Activated CD8-positive, alpha-beta T cell treated with anti-CD3 and anti-CD28 coated beads, Interleukin-2, amount 10 ng/mL, durations not matched to agents 7 days and 5 days (primary cell): ENCODE measurements at regions not wholly inside any gene's neighbourhood (a gene's known extent, or its start where the extent isn't known, plus 50 kb on each side); places are given as distances from the start of the nearest gene placed in this dataset.

Experiments used
- ATAC-seq: fragments of 150-1000 bp; cut with Tn5 transposase; one replicate; pipeline ENCODE4 v1.10.0; 2021; ENCODE audit warnings: moderate library complexity
- CTCF ChIA-PET: fragments of 350-600 bp; sonication (Branson Sonifier 250); formaldehyde crosslinking; loops from one replicate; lab custom pipeline; 2021; ENCODE audit warnings: antibody characterized with exemption; lab: Charles Lee
- POLR2A ChIA-PET: fragments of 350-600 bp; sonication (Branson Sonifier 250); formaldehyde crosslinking; loops from one replicate; lab custom pipeline; 2021; ENCODE audit warnings: antibody characterized with exemption; lab: Charles Lee
- DNase-seq: peaks from one replicate; pipeline ENCODE4 v3.0.0-alpha.2; 2020
- H3K27ac Mint-ChIP-seq: one replicate; pipeline ENCODE4 v1.8.0; 2021; ENCODE audit warnings: mild to moderate bottlenecking, mixed read lengths
- H3K27me3 Mint-ChIP-seq: one replicate; pipeline ENCODE4 v1.8.0; 2021; ENCODE audit warnings: low read depth, mixed read lengths
- H3K36me3 Mint-ChIP-seq: one replicate; pipeline ENCODE4 v1.8.0; 2021; ENCODE audit warnings: low read depth, mixed read lengths
- H3K4me1 Mint-ChIP-seq: one replicate; pipeline ENCODE4 v1.8.0; 2021; ENCODE audit warnings: low read depth, mixed read lengths
- H3K4me3 Mint-ChIP-seq: one replicate; pipeline ENCODE4 v1.8.0; 2021; ENCODE audit warnings: mild to moderate bottlenecking, mixed read lengths
- H3K9me3 Mint-ChIP-seq: one replicate; pipeline ENCODE4 v1.8.0; 2022; ENCODE audit warnings: mixed read lengths; ENCODE audit not compliant: insufficient read depth

- CTCF ChIA-PET, result no interaction called here
- Mint-ChIP-seq H3K27ac (no peak overlapping the region), H3K36me3 (no peaks in the 10 kb centered on the region), H3K4me1 (peaks cover 7% of the 10 kb centered on the region), H3K4me3 (no peak overlapping the region), H3K9me3 (no peaks in the 10 kb centered on the region), H3K27me3 (peaks cover 12% of the 10 kb centered on the region)
- ATAC-seq (no peak), DNase-seq (no peak)
- POLR2A ChIA-PET, result no interaction called here
Observed at GRCh38 chr22:48563966-48564330, 1263.7 kb downstream of the BRD1 start.

DNA sequence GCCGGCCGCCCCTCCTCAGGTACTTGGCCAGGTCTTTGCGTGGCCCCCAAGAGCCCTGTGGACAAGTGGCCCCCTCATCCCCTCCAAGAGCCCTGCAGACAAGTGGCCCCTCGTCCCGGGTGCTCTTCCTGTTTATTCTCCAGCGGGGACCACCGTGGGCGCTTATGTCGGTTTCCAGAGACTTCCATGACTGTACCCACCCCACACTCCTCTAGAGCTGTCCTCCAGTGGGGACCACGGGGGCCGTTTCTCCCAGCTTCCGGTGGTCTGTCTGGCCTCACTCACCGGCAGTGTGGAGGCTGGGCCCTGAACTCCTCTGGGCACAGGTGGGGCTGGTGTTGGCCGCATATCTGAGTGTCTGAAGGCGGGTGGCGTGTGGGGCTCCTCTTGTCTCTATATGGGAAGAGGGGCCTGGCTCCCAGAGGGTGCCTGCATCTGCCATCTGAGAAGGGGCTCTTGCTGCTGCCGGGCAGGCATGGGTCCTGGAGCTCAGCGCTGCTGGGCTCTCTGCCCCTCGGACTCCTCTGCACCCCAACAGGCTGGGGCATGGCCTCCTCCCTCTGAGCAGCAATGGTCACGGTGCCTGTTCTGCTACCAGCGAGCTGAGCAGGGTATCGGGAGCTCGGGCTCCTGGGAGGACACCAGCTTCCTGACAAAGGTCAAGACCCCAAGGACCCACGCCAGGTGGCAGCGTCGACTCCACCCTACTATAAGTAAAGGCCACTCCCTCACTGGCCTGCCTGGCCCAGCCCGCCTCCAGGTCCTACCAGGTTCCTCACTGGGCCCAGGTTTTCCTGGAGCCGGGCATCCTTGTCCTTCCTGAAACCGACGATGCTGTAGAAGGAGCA, 1264.3 kb downstream of the BRD1 start:
- no peak for DNase-seq
- H3K27me3 Mint-ChIP-seq, result peaks cover 11% of the 10 kb centered on the region
- H3K9me3 Mint-ChIP-seq, result no peaks in the 10 kb centered on the region
- ATAC-seq, result no peak
- H3K4me1 Mint-ChIP-seq, result peaks cover 7% of the 10 kb centered on the region
- ChIA-PET CTCF (no interaction called here), POLR2A (no interaction called here)
- no peaks in the 10 kb centered on the region for H3K36me3 Mint-ChIP-seq
- H3K4me3 Mint-ChIP-seq, result no peak overlapping the region
- H3K27ac Mint-ChIP-seq, result no peak overlapping the region

GRCh38 chr22:48561676-48562075, 1266.0 kb downstream of the BRD1 start:
- CTCF ChIA-PET, result no interaction called here
- no peak overlapping the region for H3K27ac Mint-ChIP-seq

GRCh38 chr22:48560836-48561235, 1266.8 kb downstream of the BRD1 start:
- Mint-ChIP-seq H3K27ac (no peak overlapping the region), H3K4me3 (no peak overlapping the region), H3K9me3 (no peaks in the 10 kb centered on the region), H3K27me3 (no peaks in the 10 kb centered on the region), H3K4me1 (no peaks in the 10 kb centered on the region), H3K36me3 (no peaks in the 10 kb centered on the region)
- no peak for DNase-seq
- ATAC-seq, result no peak
- ChIA-PET CTCF (no interaction called here), POLR2A (no interaction called here)

More at GRCh38 chr22:48561676-48562075, 1266.0 kb downstream of the BRD1 start:
- no peak for DNase-seq
- Mint-ChIP-seq H3K9me3 (no peaks in the 10 kb centered on the region), H3K36me3 (no peaks in the 10 kb centered on the region), H3K4me3 (no peak overlapping the region), H3K4me1 (peaks cover under 1% of the 10 kb centered on the region), H3K27me3 (no peaks in the 10 kb centered on the region)
- ATAC-seq, result no peak
- POLR2A ChIA-PET, result no interaction called here

DNA sequence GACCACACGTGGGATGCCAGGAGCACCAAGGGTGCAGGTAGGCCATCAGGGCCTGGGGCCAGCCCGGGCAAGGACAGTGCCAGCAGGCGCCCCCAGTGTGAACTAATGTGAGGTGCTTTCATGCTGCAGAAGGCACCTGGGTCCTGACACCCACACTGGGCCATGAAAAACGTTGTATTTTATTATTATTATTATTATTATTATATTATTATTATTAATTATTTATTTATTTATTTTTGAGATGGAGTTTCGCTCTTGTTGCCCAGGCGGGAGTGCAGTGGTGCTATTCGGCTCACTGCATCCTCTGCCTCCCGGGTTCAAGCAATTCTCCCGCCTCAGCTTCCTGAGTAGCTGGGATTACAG, 1267.3 kb downstream of the BRD1 start:
- CTCF ChIA-PET, result no interaction called here
- H3K27ac Mint-ChIP-seq, result no peak overlapping the region
- no peaks in the 10 kb centered on the region for H3K27me3 Mint-ChIP-seq
- POLR2A ChIA-PET, result no interaction called here
- ATAC-seq (no peak), DNase-seq (no peak)
- no peaks in the 10 kb centered on the region for H3K36me3 Mint-ChIP-seq
- H3K9me3 Mint-ChIP-seq, result no peaks in the 10 kb centered on the region
- H3K4me1 Mint-ChIP-seq, result no peaks in the 10 kb centered on the region
- H3K4me3 Mint-ChIP-seq, result no peak overlapping the region

GRCh38 chr22:48559647-48560388, 1267.9 kb downstream of the BRD1 start:
- no peaks in the 10 kb centered on the region for H3K36me3 Mint-ChIP-seq
- H3K27me3 Mint-ChIP-seq, result no peaks in the 10 kb centered on the region
- no peak overlapping the region for H3K27ac Mint-ChIP-seq
- DNase-seq (no peak), ATAC-seq (no peak)
- POLR2A ChIA-PET, result no interaction called here
- CTCF ChIA-PET, result no interaction called here
- no peaks in the 10 kb centered on the region for H3K9me3 Mint-ChIP-seq
- no peaks in the 10 kb centered on the region for H3K4me1 Mint-ChIP-seq
- no peak overlapping the region for H3K4me3 Mint-ChIP-seq

- no peak overlapping the region for H3K27ac Mint-ChIP-seq
- POLR2A ChIA-PET, result no interaction called here
Observed at GRCh38 chr22:48558606-48559402, 1268.9 kb downstream of the BRD1 start.

GRCh38 chr22:48558016-48558415, 1269.7 kb downstream of the BRD1 start:
- ATAC-seq (no peak), DNase-seq (no peak)
- no peak overlapping the region for H3K4me3 Mint-ChIP-seq
- ChIA-PET CTCF (no interaction called here), POLR2A (no interaction called here)
- H3K9me3 Mint-ChIP-seq, result no peaks in the 10 kb centered on the region
- no peaks in the 10 kb centered on the region for H3K4me1 Mint-ChIP-seq
- H3K36me3 Mint-ChIP-seq, result no peaks in the 10 kb centered on the region
- no peaks in the 10 kb centered on the region for H3K27me3 Mint-ChIP-seq
- H3K27ac Mint-ChIP-seq, result no peak overlapping the region

More at GRCh38 chr22:48558606-48559402, 1268.9 kb downstream of the BRD1 start:
- DNase-seq (no peak), ATAC-seq (no peak)
- H3K27me3 Mint-ChIP-seq, result no peaks in the 10 kb centered on the region
- H3K4me1 Mint-ChIP-seq, result no peaks in the 10 kb centered on the region
- H3K36me3 Mint-ChIP-seq, result no peaks in the 10 kb centered on the region
- CTCF ChIA-PET, result no interaction called here
- H3K4me3 Mint-ChIP-seq, result no peak overlapping the region
- H3K9me3 Mint-ChIP-seq, result no peaks in the 10 kb centered on the region

DNA sequence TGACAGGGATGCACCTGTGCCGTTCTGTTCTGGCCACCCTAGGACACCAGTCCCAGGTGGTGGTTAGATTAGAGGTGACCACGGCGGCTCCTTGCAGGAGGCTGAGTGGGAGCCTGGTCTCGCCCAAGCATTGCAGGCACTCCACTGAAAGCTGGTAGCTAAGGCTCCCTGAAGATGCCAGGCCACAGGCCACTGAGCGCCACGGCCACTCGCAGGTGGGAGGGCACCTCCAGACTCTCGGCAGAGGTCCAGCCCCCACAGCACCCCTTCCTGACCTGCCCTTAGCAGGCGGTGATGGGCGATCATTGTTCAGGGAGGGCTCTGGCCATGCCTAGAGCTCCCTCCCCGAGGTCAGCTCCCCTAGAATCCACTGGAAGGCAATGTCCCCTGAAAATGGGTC, 1270.2 kb downstream of the BRD1 start:
- CTCF ChIA-PET, result no interaction called here
- POLR2A ChIA-PET, result no interaction called here
- Mint-ChIP-seq H3K4me3 (no peak overlapping the region), H3K27ac (no peak overlapping the region), H3K27me3 (no peaks in the 10 kb centered on the region), H3K9me3 (no peaks in the 10 kb centered on the region), H3K4me1 (no peaks in the 10 kb centered on the region), H3K36me3 (no peaks in the 10 kb centered on the region)
- DNase-seq (no peak), ATAC-seq (no peak)

DNA sequence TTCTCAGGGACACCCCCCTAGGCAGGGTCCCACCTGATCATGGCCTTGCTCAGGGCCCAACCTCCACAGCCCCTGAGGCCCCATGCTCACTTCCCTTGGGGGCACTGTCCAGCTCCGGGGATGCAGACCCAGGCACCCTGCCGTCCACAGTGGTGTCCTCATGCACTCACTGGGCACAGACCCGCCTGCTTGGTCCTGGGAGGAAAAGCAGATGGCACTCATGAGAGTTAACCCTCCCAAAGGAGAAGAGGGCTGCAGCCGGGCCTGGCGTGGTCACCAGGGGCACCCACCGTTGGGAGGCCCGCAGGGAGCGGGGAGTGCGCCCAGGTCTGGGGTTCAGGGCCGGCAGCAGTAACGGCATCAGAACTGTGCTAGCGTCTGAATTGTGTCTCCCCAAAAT, 1270.9 kb downstream of the BRD1 start:
- H3K27ac Mint-ChIP-seq, result no peak overlapping the region
- H3K36me3 Mint-ChIP-seq, result no peaks in the 10 kb centered on the region
- POLR2A ChIA-PET, result no interaction called here
- no peak overlapping the region for H3K4me3 Mint-ChIP-seq
- CTCF ChIA-PET, result no interaction called here
- H3K9me3 Mint-ChIP-seq, result no peaks in the 10 kb centered on the region
- no peaks in the 10 kb centered on the region for H3K27me3 Mint-ChIP-seq
- DNase-seq (no peak), ATAC-seq (no peak)
- no peaks in the 10 kb centered on the region for H3K4me1 Mint-ChIP-seq

DNA sequence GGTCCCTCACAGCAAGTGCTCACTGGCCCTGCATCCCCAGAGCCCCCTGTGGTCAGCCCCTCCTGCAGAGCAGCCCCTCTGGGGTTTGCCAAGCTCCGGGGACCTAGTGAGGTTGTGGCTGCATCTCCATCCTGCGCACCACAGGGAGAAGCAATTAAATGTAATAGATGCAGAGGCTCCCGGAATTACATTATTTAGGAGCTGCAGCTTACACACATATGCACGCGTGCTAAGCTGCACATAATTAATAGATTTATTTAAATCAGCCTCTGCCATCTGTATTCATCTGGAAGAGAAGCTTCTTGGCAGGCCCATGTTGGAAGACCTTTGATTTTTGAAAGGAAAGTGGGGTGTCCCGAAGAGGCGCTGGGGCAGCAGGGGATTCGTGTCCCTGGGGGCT, 1271.5 kb downstream of the BRD1 start:
- ChIA-PET CTCF (no interaction called here), POLR2A (no interaction called here)
- no peaks in the 10 kb centered on the region for H3K27me3 Mint-ChIP-seq
- H3K27ac Mint-ChIP-seq, result no peak overlapping the region
- DNase-seq, result no peak
- no peak for ATAC-seq
- H3K4me3 Mint-ChIP-seq, result no peak overlapping the region
- no peaks in the 10 kb centered on the region for H3K4me1 Mint-ChIP-seq
- H3K9me3 Mint-ChIP-seq, result no peaks in the 10 kb centered on the region
- H3K36me3 Mint-ChIP-seq, result no peaks in the 10 kb centered on the region

- ATAC-seq, result no peak
- Mint-ChIP-seq H3K4me1 (no peaks in the 10 kb centered on the region), H3K27me3 (no peaks in the 10 kb centered on the region), H3K27ac (no peak overlapping the region), H3K9me3 (no peaks in the 10 kb centered on the region), H3K4me3 (no peak overlapping the region), H3K36me3 (no peaks in the 10 kb centered on the region)
- ChIA-PET CTCF (no interaction called here), POLR2A (no interaction called here)
- DNase-seq, result no peak
Observed at GRCh38 chr22:48555606-48556005, 1272.1 kb downstream of the BRD1 start.
